HL-60 (cell line): ENCODE measurements at regions not wholly inside any gene's neighbourhood (a gene's known extent, or its start where the extent isn't known, plus 50 kb on each side); places are given as distances from the start of the nearest gene placed in this dataset.

ENCODE experiments used
- DNase-seq, 2 experiments: peaks; one replicate each; pipeline ENCODE4 v3.0.0-alpha.2; 2010 to 2020; ENCODE audit warnings: low read depth in 1 of 2, low spot score in 1 of 2
- H3K27ac ChIP-seq: fragments of 250-450 bp; sonication (Bioruptor Pico); replicated peaks from 2 replicates; pipeline ENCODE4 v1.5.1; 2020; ENCODE audit warnings: mild to moderate bottlenecking, moderate library complexity
- H3K27me3 ChIP-seq: fragments of 250-450 bp; sonication (Bioruptor Pico); 2 replicates; pipeline ENCODE4 v1.5.1; 2021; ENCODE audit warnings: mild to moderate bottlenecking, moderate library complexity; ENCODE audit not compliant: insufficient read depth, poor library complexity, severe bottlenecking
- H3K4me3 ChIP-seq: replicated peaks from 2 replicates; pipeline ENCODE4 v1.5.1; 2011; ENCODE audit warnings: mild to moderate bottlenecking, control low read depth, low read length; ENCODE audit not compliant: insufficient read depth
- CTCF ChIP-seq: IDR thresholded peaks from one replicate; pipeline ENCODE4 v1.5.1; 2011; ENCODE audit warnings: low read length, control low read depth, inconsistent platforms; ENCODE audit not compliant: insufficient read depth
- GABPA ChIP-seq: IDR thresholded peaks from 2 replicates; pipeline ENCODE4 v1.6.1; 2012; ENCODE audit warnings: low read depth
- POLR2AphosphoS5 ChIP-seq: IDR thresholded peaks from 2 replicates; pipeline ENCODE4 v1.6.1; 2012; ENCODE audit warnings: low read depth
- REST ChIP-seq: IDR thresholded peaks from 2 replicates; pipeline ENCODE4 v1.6.1; 2012; ENCODE audit warnings: low read depth; ENCODE audit not compliant: insufficient replicate concordance
- SPI1 ChIP-seq: IDR thresholded peaks from 2 replicates; pipeline ENCODE4 v1.6.1; 2012; ENCODE audit warnings: low read depth, mild to moderate bottlenecking, borderline replicate concordance

- Histone ChIP-seq H3K27me3 (no peaks in the 10 kb centered on the region), H3K4me3 (no peak overlapping the region), H3K27ac (no peak overlapping the region)
- no peak for DNase-seq
- TF ChIP-seq SPI1: no peak
- no peak for TF ChIP-seq REST
- no peak for TF ChIP-seq CTCF
- no peak for TF ChIP-seq POLR2AphosphoS5
- TF ChIP-seq GABPA: no peak
Observed at GRCh38 chr21:32093646-32094462, 185.0 kb downstream of the MIS18A start.

- Histone ChIP-seq H3K4me3 (no peak overlapping the region), H3K27ac (no peak overlapping the region), H3K27me3 (no peaks in the 10 kb centered on the region)
- no peak for TF ChIP-seq POLR2AphosphoS5
- TF ChIP-seq CTCF: no peak
- TF ChIP-seq SPI1: no peak
- TF ChIP-seq GABPA: no peak
- TF ChIP-seq REST: no peak
- no peak for DNase-seq
Observed at GRCh38 chr21:32090956-32091355, 187.9 kb downstream of the MIS18A start.

GRCh38 chr21:32089766-32090165 is 189.1 kb downstream of the MIS18A start:
- Histone ChIP-seq H3K4me3 (no peak overlapping the region), H3K27ac (no peak overlapping the region), H3K27me3 (no peaks in the 10 kb centered on the region)
- no peak for TF ChIP-seq GABPA
- TF ChIP-seq POLR2AphosphoS5: no peak
- no peak for DNase-seq

GRCh38 chr21:32088471-32088870 is 190.4 kb downstream of the MIS18A start:
- no peaks in the 10 kb centered on the region for H3K27me3 ChIP-seq
- DNase-seq: no peak
- no peak overlapping the region for H3K4me3 ChIP-seq
- no peak overlapping the region for H3K27ac ChIP-seq
- TF ChIP-seq REST: no peak
- TF ChIP-seq GABPA: no peak
- TF ChIP-seq SPI1: no peak
- no peak for TF ChIP-seq POLR2AphosphoS5
- no peak for TF ChIP-seq CTCF
